CD8-positive, alpha-beta memory T cell (primary cell): ENCODE measurements at regions not wholly inside any gene's neighbourhood (a gene's known extent, or its start where the extent isn't known, plus 50 kb on each side); places are given as distances from the start of the nearest gene placed in this dataset.

Experiments used
- CTCF ChIA-PET: fragments of 350-600 bp; sonication (Branson Sonifier 250); formaldehyde crosslinking; loops from one replicate; lab custom pipeline; 2021; ENCODE audit warnings: antibody characterized with exemption; lab: Charles Lee
- POLR2A ChIA-PET: fragments of 350-600 bp; sonication (Branson Sonifier 250); formaldehyde crosslinking; loops from one replicate; lab custom pipeline; 2021; ENCODE audit warnings: antibody characterized with exemption; lab: Charles Lee
- DNase-seq, 5 donors: peaks; one replicate each; pipeline versions ENCODE4 v3.0.0 to v3.0.0-alpha.2; 2020 to 2022; ENCODE audit warnings: mixed read lengths in 1 of 5
- H3K27ac ChIP-seq: one replicate; pipeline ENCODE4 v1.7.0; 2013; ENCODE audit warnings: low read depth, mild to moderate bottlenecking, low read length, moderate library complexity
- H3K27me3 ChIP-seq: 2 replicates; pipeline ENCODE4 v1.7.0; 2013; ENCODE audit warnings: low read length, mild to moderate bottlenecking; ENCODE audit not compliant: insufficient read depth, poor library complexity, severe bottlenecking
- H3K36me3 ChIP-seq: 2 replicates; pipeline ENCODE4 v1.7.0; 2013; ENCODE audit warnings: mild to moderate bottlenecking, low read length, moderate library complexity; ENCODE audit not compliant: insufficient read depth
- H3K4me1 ChIP-seq: 2 replicates; pipeline ENCODE4 v1.7.0; 2013; ENCODE audit warnings: mild to moderate bottlenecking, low read length, moderate library complexity; ENCODE audit not compliant: insufficient read depth
- H3K4me3 ChIP-seq: 2 replicates; pipeline ENCODE4 v1.7.0; 2013; ENCODE audit warnings: mild to moderate bottlenecking, low read length
- H3K9me3 ChIP-seq: 2 replicates; pipeline ENCODE4 v1.7.0; 2013; ENCODE audit warnings: mild to moderate bottlenecking, low read length
- H3K27ac Mint-ChIP-seq, 8 donors: one replicate each; pipeline ENCODE4 v1.8.0; 2020 to 2021; ENCODE audit warnings: mixed read lengths in 8 of 8, mild to moderate bottlenecking in 6 of 8, inconsistent platforms in 3 of 8, moderate library complexity in 3 of 8
- H3K27me3 Mint-ChIP-seq, 2 donors: one replicate each; pipeline ENCODE4 v1.8.0; 2020 to 2021; ENCODE audit warnings: mixed read lengths in 2 of 2, mild to moderate bottlenecking in 1 of 2, moderate library complexity in 1 of 2
- H3K36me3 Mint-ChIP-seq, 3 donors: one replicate each; pipeline ENCODE4 v1.8.0; 2020 to 2021; ENCODE audit warnings: mixed read lengths in 3 of 3, inconsistent platforms in 1 of 3, mild to moderate bottlenecking in 1 of 3
- H3K4me1 Mint-ChIP-seq, 3 donors: one replicate each; pipeline ENCODE4 v1.8.0; 2020 to 2021; ENCODE audit warnings: mixed read lengths in 3 of 3, inconsistent platforms in 1 of 3, mild to moderate bottlenecking in 1 of 3
- H3K4me3 Mint-ChIP-seq, 7 donors: one replicate each; pipeline ENCODE4 v1.8.0; 2020 to 2021; ENCODE audit warnings: mixed read lengths in 7 of 7, mild to moderate bottlenecking in 6 of 7, moderate library complexity in 4 of 7, inconsistent platforms in 2 of 7
- H3K9me3 Mint-ChIP-seq, 5 donors: one replicate each; pipeline ENCODE4 v1.8.0; 2020 to 2022; ENCODE audit warnings: mixed read lengths in 5 of 5, mild to moderate bottlenecking in 3 of 5, moderate library complexity in 2 of 5, inconsistent platforms in 1 of 5

DNA sequence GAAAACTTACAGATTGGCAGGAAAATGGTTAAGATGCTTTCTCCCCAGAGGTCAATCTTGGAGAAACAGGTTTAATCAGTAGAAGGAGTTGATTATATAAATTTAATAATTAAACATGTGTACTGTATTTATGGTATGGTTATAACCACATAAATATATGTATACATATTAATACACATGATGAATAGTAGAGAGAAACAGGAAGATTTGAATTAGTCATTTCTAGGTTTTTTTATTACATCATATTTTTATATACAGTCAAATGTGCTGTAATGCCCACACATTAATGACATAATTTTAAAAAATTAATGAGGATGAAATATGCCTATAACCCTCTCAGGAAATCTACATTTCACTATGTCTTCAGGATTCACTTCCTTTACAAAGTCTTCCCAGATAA lies 229.7 kb downstream of the IKZF2 start:
- CTCF ChIA-PET, result no interaction called here

DNA sequence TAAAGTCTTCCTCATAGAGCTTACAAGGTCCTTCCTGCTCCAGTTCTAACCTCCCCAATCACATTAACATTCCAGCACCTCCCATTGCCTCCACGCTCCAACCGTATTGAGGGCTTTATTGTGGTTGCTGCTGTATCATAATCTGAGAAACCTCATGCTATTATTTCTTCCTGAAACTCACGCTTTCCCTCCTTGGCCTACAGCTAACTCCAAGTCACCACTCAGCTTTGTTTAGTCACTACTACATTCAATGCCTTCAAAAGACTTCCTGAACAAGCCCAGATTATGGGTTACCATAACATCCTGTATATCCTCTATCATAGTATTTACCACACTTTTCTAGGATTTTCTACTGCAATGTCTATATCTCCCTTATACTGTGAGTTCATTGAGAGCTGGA lies 230.4 kb downstream of the IKZF2 start:
- Histone ChIP-seq H3K4me1 (no peaks in the 10 kb centered on the region), H3K4me3 (no peak overlapping the region), H3K27ac (no peak overlapping the region), H3K36me3 (no peaks in the 10 kb centered on the region), H3K27me3 (no peaks in the 10 kb centered on the region), H3K9me3 (no peaks in the 10 kb centered on the region)
- ChIA-PET POLR2A (no interaction called here), CTCF (no interaction called here)
- Mint-ChIP-seq H3K27ac (no peak overlapping the region), H3K4me3 (no peak overlapping the region), H3K9me3 (no peaks in the 10 kb centered on the region), H3K36me3 (peaks cover 0 to 12% (median 0%) of the 10 kb centered on the region in 3 donors), H3K27me3 (no peaks in the 10 kb centered on the region), H3K4me1 (no peaks in the 10 kb centered on the region)
- no peak for DNase-seq

More for the DNA sequence above, 229.7 kb downstream of the IKZF2 start:
- Histone ChIP-seq H3K27ac (no peak overlapping the region), H3K9me3 (no peaks in the 10 kb centered on the region), H3K4me3 (no peak overlapping the region), H3K27me3 (no peaks in the 10 kb centered on the region), H3K36me3 (no peaks in the 10 kb centered on the region), H3K4me1 (no peaks in the 10 kb centered on the region)
- Mint-ChIP-seq H3K36me3 (peaks cover 0 to 12% (median 2%) of the 10 kb centered on the region in 3 donors), H3K4me3 (no peak overlapping the region), H3K27me3 (no peaks in the 10 kb centered on the region), H3K9me3 (no peaks in the 10 kb centered on the region), H3K27ac (no peak overlapping the region), H3K4me1 (no peaks in the 10 kb centered on the region)
- DNase-seq, result no peak
- POLR2A ChIA-PET, result no interaction called here

DNA sequence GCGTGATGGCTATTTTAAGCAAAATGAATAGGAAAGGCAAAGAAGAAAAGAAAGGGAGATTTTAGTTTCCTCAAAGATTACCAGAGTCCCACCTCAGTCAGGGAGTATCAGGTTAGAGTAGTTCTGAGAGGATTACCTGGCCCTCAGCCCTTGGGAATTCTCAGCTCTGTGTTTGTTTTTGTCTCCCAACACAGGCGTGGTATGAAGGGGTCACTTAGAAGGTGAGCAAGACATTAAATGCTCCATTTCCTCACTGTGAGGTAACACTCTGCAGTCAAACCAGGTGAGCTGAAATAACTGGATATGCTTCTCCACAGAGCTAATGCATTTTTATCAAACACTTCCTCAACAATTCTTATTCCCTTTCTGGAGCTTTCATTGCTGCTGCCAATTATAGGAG lies 232.2 kb downstream of the IKZF2 start:
- no peaks in the 10 kb centered on the region for H3K36me3 ChIP-seq
- POLR2A ChIA-PET, result no interaction called here
- no peak overlapping the region for H3K4me3 Mint-ChIP-seq
- H3K27me3 Mint-ChIP-seq, result no peaks in the 10 kb centered on the region
- H3K9me3 ChIP-seq, result no peaks in the 10 kb centered on the region
- CTCF ChIA-PET, result no interaction called here
- peaks cover 0 to 12% (median 0%) of the 10 kb centered on the region in 3 donors for H3K36me3 Mint-ChIP-seq
- H3K4me1 ChIP-seq, result no peaks in the 10 kb centered on the region
- no peak overlapping the region for H3K27ac ChIP-seq
- DNase-seq, result no peak
- H3K4me1 Mint-ChIP-seq, result no peaks in the 10 kb centered on the region
- H3K27ac Mint-ChIP-seq, result no peak overlapping the region
- H3K9me3 Mint-ChIP-seq, result no peaks in the 10 kb centered on the region
- H3K4me3 ChIP-seq, result no peak overlapping the region
- H3K27me3 ChIP-seq, result no peaks in the 10 kb centered on the region

DNA sequence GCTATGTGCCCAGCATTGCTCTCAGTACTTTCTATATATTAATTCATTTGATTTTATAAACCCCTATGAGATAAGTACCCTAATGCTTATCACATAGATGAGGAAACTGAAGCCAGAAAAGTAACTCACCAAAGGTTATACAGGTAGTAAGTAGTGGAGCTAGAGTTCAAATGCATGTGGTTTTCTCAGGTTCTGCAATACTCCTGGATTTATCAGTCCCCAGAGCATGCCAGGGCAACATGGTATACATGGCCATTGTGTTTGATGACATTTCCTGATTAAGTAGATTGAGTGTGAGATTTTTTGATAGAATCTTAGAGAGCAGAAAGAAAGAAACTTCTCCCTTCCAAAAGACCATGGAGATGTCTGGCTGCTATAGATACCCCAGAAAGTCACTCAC lies 233.1 kb downstream of the IKZF2 start:
- Histone ChIP-seq H3K9me3 (no peaks in the 10 kb centered on the region), H3K4me1 (no peaks in the 10 kb centered on the region), H3K27me3 (no peaks in the 10 kb centered on the region), H3K4me3 (no peak overlapping the region), H3K36me3 (no peaks in the 10 kb centered on the region), H3K27ac (no peak overlapping the region)
- H3K4me1 Mint-ChIP-seq, result no peaks in the 10 kb centered on the region
- ChIA-PET POLR2A (no interaction called here), CTCF (no interaction called here)
- H3K36me3 Mint-ChIP-seq, result peaks cover 0 to 11% (median 0%) of the 10 kb centered on the region in 3 donors
- no peaks in the 10 kb centered on the region for H3K27me3 Mint-ChIP-seq
- H3K4me3 Mint-ChIP-seq, result no peak overlapping the region
- H3K27ac Mint-ChIP-seq, result no peak overlapping the region
- no peaks in the 10 kb centered on the region for H3K9me3 Mint-ChIP-seq
- no peak for DNase-seq

DNA sequence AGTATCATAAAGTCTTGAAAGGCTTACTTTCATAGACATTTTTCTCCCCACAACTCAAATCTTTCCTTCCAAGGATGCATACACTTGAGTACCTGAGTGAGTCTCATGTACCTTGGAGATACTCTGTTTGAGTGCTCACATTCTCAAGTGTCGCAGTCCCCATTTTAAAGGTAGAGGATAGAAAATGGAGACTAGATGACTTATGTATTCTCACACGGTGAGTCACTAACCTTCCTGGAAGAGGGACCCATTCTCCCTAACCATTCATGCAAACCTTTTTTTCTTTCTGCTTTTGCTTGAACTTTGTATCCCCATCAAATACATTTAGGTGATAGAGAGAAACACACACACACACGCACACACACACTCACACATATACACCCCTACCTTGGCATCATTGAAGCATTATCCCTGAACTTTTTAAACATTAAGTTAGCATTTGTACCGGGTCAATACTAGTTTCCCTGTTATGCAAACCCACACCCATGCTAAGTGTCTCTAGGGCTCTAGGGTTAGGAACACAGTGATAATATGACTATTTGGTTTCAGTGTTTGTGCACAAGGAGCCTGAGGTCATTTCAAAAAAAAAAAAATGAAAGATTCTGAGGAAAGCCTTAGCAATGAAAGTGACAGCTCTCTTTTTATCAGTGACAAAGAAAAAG lies 236.2 kb downstream of the IKZF2 start:
- Mint-ChIP-seq H3K36me3 (peaks cover 0 to 6% (median 1%) of the 10 kb centered on the region in 3 donors), H3K27me3 (no peaks in the 10 kb centered on the region), H3K4me3 (no peak overlapping the region), H3K4me1 (peaks cover 0 to 10% (median 8%) of the 10 kb centered on the region in 3 donors), H3K9me3 (no peaks in the 10 kb centered on the region), H3K27ac (peak overlapping the region in 1 of 8 donors; percentile 12)
- H3K36me3 ChIP-seq, result no peaks in the 10 kb centered on the region
- ChIA-PET CTCF (no interaction called here), POLR2A (no interaction called here)
- no peaks in the 10 kb centered on the region for H3K9me3 ChIP-seq
- no peak for DNase-seq
- no peak overlapping the region for H3K27ac ChIP-seq
- H3K27me3 ChIP-seq, result no peaks in the 10 kb centered on the region
- no peak overlapping the region for H3K4me3 ChIP-seq
- H3K4me1 ChIP-seq, result no peaks in the 10 kb centered on the region

DNA sequence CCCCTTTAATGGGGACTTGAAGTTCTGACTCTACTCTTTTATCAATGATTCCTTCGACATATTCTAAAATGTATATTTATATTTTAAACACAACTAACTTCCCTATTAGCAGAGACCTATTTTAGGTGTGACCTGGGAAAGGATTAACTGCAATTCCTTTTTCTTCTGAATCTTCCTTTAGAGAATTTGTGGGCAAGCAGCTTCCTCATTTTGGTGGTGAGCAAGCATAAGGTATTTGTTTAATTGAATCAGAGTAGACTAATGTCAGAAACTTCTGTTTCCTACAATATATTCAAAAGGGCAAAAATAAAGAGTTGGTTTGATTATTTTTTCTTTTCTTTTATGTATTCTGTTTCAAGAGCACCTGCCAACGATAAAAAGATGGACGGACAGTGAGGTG lies 237.0 kb downstream of the IKZF2 start:
- peaks cover 0 to 1% (median 0%) of the 10 kb centered on the region in 3 donors for H3K36me3 Mint-ChIP-seq
- POLR2A ChIA-PET, result no interaction called here
- no peaks in the 10 kb centered on the region for H3K27me3 ChIP-seq
- H3K27ac ChIP-seq, result no peak overlapping the region
- no peaks in the 10 kb centered on the region for H3K36me3 ChIP-seq
- H3K9me3 Mint-ChIP-seq, result no peaks in the 10 kb centered on the region
- DNase-seq, result no peak
- H3K4me1 ChIP-seq, result no peaks in the 10 kb centered on the region
- no peak overlapping the region for H3K27ac Mint-ChIP-seq
- H3K4me1 Mint-ChIP-seq, result peaks cover 0 to 10% (median 9%) of the 10 kb centered on the region in 3 donors
- no peaks in the 10 kb centered on the region for H3K27me3 Mint-ChIP-seq
- no peak overlapping the region for H3K4me3 ChIP-seq
- no peak overlapping the region for H3K4me3 Mint-ChIP-seq
- H3K9me3 ChIP-seq, result no peaks in the 10 kb centered on the region
- CTCF ChIA-PET, result no interaction called here

DNA sequence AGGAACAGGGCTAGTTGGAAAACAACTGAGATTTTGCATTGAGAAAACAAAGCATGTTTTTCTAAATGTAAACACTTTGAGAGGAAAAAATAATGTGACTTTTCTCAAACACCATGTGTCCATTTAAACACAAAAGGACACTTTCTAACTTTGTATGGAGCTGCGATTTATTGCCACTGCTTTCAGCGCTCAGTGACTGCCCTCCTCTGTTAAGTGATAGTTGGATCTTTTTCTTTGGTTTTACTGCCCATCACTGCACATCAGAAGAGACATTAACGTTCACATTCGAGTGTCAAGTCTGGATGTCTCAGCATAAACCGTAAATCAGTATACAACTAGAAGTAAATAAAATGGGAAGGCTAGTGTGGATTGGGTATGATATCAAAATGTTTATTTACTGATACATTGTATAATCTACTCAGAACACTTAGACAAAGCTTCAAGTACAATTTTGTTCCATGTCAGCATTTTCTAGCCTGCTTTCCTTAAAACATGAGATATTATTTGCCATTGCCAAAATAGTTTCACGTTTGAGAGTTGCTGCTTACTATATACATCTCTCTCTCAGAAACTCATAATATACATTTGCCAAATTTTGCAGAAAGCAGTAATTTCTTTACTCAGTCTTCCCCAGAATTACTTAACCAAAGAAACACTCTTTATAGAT lies 237.6 kb downstream of the IKZF2 start:
- DNase-seq, result no peak
- Histone ChIP-seq H3K4me3 (no peak overlapping the region), H3K4me1 (no peaks in the 10 kb centered on the region), H3K27ac (no peak overlapping the region), H3K9me3 (no peaks in the 10 kb centered on the region), H3K27me3 (no peaks in the 10 kb centered on the region), H3K36me3 (no peaks in the 10 kb centered on the region)
- H3K4me1 Mint-ChIP-seq, result peaks cover 0 to 10% (median 9%) of the 10 kb centered on the region in 3 donors
- no peak overlapping the region for H3K27ac Mint-ChIP-seq
- no peaks in the 10 kb centered on the region for H3K27me3 Mint-ChIP-seq
- peaks cover 0 to 1% (median 0%) of the 10 kb centered on the region in 3 donors for H3K36me3 Mint-ChIP-seq
- ChIA-PET POLR2A (no interaction called here), CTCF (no interaction called here)
- H3K4me3 Mint-ChIP-seq, result no peak overlapping the region
- H3K9me3 Mint-ChIP-seq, result no peaks in the 10 kb centered on the region

DNA sequence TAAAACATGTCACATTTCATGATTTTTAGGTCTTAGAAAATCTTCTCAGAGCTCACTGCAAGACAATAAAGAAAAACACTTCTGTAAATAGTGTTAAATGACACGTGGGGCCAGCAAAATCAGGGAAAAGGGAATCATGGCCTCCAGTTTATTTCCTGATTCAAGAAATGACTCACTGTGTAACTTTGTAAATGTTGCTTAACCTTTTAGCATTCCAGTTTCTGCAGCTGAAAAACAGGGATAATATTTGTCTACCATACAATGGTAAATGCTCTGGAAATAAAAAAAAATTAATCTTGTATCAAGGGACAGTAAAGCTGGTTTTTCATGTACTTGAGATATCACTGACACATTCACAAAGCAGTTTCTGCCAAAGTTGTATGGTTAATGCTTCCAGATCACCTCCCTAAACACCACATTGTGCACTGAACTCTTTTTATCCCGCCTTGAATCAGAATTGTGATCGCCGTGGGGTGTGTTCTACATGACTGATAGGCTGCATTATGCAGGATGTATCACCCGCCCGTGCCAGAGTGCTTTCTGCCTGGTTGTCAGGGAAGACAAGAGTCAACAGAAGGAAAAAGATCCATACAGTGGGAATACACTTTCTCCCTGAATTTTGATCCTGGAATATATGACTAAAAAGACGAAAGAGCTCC lies 238.8 kb downstream of the IKZF2 start:
- Histone ChIP-seq H3K9me3 (no peaks in the 10 kb centered on the region), H3K4me1 (no peaks in the 10 kb centered on the region), H3K27ac (no peak overlapping the region), H3K27me3 (no peaks in the 10 kb centered on the region), H3K4me3 (no peak overlapping the region), H3K36me3 (no peaks in the 10 kb centered on the region)
- ChIA-PET POLR2A (no interaction called here), CTCF (no interaction called here)
- no peak for DNase-seq
- Mint-ChIP-seq H3K4me1 (peaks cover 0 to 10% (median 9%) of the 10 kb centered on the region in 3 donors), H3K36me3 (peaks cover 0 to 1% (median 0%) of the 10 kb centered on the region in 3 donors), H3K27ac (peak overlapping the region in 1 of 8 donors; percentile 12), H3K27me3 (no peaks in the 10 kb centered on the region), H3K9me3 (no peaks in the 10 kb centered on the region), H3K4me3 (no peak overlapping the region)
